NB4 (cell line): ENCODE measurements at regions not wholly inside any gene's neighbourhood (a gene's known extent, or its start where the extent isn't known, plus 50 kb on each side); places are given as distances from the start of the nearest gene placed in this dataset.

Source experiments
- DNase-seq: peaks from one replicate; pipeline ENCODE4 v3.0.0; 2010; ENCODE audit warnings: low read depth
- H3K4me3 ChIP-seq: one replicate; pipeline ENCODE4 v1.5.1; 2011; ENCODE audit warnings: mild to moderate bottlenecking, low read depth, low read length, moderate library complexity
- CTCF ChIP-seq: IDR thresholded peaks from one replicate; pipeline ENCODE4 v1.5.1; 2012; ENCODE audit warnings: low read depth, low read length
- MAX ChIP-seq: IDR thresholded peaks from 2 replicates; pipeline ENCODE4 v1.6.1; 2011; ENCODE audit warnings: low read depth, low read length
- MYC ChIP-seq: IDR thresholded peaks from 2 replicates; pipeline ENCODE4 v1.6.1; 2011; ENCODE audit warnings: low read depth, low read length
- POLR2A ChIP-seq: IDR thresholded peaks from 2 replicates; pipeline ENCODE4 v1.6.1; 2011; ENCODE audit warnings: mild to moderate bottlenecking; ENCODE audit not compliant: insufficient read length; ENCODE audit errors: extremely low read depth

- TF ChIP-seq MYC (no peak), MAX (no peak), CTCF (no peak), POLR2A (no peak)
- H3K4me3 ChIP-seq: no peak overlapping the region
- DNase-seq: no peak
Measured at GRCh38 chr3:154060238-154061000, 60.8 kb upstream of the ARHGEF26 start.

- TF ChIP-seq MYC (no peak), MAX (no peak), POLR2A (no peak), CTCF (no peak)
- no peak for DNase-seq
- no peak overlapping the region for H3K4me3 ChIP-seq
Measured at GRCh38 chr3:154061001-154061370, 60.2 kb upstream of the ARHGEF26 start.

GRCh38 chr3:154062513-154062912, 58.7 kb upstream of the ARHGEF26 start:
- TF ChIP-seq MYC: no peak
- TF ChIP-seq POLR2A: no peak
- no peak for TF ChIP-seq CTCF
- no peak for TF ChIP-seq MAX
- no peak for DNase-seq
- no peak overlapping the region for H3K4me3 ChIP-seq

- no peak overlapping the region for H3K4me3 ChIP-seq
- no peak for DNase-seq
- TF ChIP-seq MYC (no peak), CTCF (no peak), MAX (no peak), POLR2A (no peak)
Measured at GRCh38 chr3:154071146-154071545, 50.0 kb upstream of the ARHGEF26 start.
